ENCODE measurements at regions not wholly inside any gene's neighbourhood (a gene's known extent, or its start where the extent isn't known, plus 50 kb on each side); places are given as distances from the start of the nearest gene placed in this dataset.

DNA sequence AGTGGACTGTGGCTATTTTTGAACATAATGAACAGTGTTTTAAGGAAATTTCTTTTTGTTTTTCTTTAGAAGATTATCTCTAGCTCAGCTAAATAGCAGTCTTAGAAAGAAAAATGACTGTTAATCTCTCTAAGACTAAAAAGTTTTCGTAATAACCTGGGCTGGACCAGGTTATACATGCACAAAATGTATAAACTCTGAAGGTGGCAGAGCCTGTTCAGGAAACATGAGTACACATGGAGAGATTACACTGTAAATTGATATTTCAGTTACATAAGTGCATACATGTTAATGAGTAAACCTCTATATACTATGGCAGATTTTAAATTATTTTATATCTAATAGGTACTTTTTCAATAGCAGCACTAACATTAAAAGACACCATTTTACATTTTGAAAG lies 258.2 kb upstream of the CFAP20DC start:
- Mint-ChIP-seq H3K27ac (no peak overlapping the region), H3K9me3 (ENCODE audit: low read depth) (no peaks in the 10 kb centered on the region), H3K4me3 (ENCODE audit: low read depth) (no peak overlapping the region), H3K36me3 (ENCODE audit: insufficient read depth) (no peaks in the 10 kb centered on the region), H3K4me1 (ENCODE audit: low read depth) (peaks cover 15% of the 10 kb centered on the region), H3K27me3 (no peaks in the 10 kb centered on the region)
- DNase-seq (ENCODE audit: low spot score, unreplicated experiment) = no peak
- TF ChIP-seq, protein P1, sequence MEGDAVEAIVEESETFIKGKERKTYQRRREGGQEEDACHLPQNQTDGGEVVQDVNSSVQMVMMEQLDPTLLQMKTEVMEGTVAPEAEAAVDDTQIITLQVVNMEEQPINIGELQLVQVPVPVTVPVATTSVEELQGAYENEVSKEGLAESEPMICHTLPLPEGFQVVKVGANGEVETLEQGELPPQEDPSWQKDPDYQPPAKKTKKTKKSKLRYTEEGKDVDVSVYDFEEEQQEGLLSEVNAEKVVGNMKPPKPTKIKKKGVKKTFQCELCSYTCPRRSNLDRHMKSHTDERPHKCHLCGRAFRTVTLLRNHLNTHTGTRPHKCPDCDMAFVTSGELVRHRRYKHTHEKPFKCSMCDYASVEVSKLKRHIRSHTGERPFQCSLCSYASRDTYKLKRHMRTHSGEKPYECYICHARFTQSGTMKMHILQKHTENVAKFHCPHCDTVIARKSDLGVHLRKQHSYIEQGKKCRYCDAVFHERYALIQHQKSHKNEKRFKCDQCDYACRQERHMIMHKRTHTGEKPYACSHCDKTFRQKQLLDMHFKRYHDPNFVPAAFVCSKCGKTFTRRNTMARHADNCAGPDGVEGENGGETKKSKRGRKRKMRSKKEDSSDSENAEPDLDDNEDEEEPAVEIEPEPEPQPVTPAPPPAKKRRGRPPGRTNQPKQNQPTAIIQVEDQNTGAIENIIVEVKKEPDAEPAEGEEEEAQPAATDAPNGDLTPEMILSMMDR (IDR thresholded peaks at IDR 0.05; ENCODE audit: unreplicated experiment) = no peak

DNA sequence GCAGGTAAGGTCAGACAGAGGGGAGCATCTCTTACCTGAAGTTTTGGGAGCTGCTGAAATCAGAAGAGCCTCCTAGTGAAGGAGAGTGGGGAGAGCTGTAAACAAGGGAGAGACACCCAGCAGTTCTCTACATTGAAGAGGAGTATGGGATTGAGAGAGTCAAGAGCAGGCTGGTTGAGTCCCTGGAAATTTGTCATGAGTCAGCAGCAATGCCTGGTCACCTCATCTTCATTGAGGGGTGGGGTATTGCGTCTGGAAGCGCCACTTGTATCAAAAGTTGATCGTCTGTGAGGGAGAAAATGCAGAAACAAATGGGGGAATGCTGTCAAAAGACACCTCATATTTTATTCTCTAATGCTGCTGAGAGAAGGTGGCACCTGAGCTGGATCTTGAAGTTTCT lies 256.6 kb upstream of the CFAP20DC start:
- no peak for DNase-seq (ENCODE audit: low spot score, unreplicated experiment)
- Mint-ChIP-seq H3K27me3 (no peaks in the 10 kb centered on the region), H3K4me1 (ENCODE audit: low read depth) (peaks cover 20% of the 10 kb centered on the region), H3K4me3 (ENCODE audit: low read depth) (no peak overlapping the region), H3K27ac (peak overlapping the region; percentile 50), H3K9me3 (ENCODE audit: low read depth) (no peaks in the 10 kb centered on the region), H3K36me3 (ENCODE audit: insufficient read depth) (no peaks in the 10 kb centered on the region)
- TF ChIP-seq, protein P1 (IDR thresholded peaks at IDR 0.05; ENCODE audit: unreplicated experiment) = no peak

DNA sequence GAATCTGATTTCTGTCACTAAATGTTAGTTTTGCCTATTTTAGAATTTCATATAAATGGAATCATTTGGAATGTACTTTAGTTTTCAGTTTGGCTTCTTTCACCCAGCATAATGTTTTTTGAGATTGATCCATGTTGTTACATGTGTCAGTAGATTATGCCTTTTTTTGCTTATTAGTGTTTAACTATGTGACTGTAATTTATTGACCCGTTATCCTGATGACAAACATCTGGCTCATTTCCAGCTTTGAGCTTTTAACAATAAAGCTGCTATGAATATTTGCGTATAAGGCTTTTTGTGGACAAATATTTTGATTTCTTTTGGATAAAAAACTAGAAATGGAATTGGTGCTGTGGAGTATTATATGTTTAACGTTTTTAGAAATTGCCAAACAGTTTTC lies 254.5 kb upstream of the CFAP20DC start:
- H3K9me3 Mint-ChIP-seq (ENCODE audit: low read depth) = peaks cover 4% of the 10 kb centered on the region
- no peaks in the 10 kb centered on the region for H3K27me3 Mint-ChIP-seq
- TF ChIP-seq, protein P1 (IDR thresholded peaks at IDR 0.05; ENCODE audit: unreplicated experiment) = no peak
- peaks cover 23% of the 10 kb centered on the region for H3K4me1 Mint-ChIP-seq (ENCODE audit: low read depth)
- DNase-seq (ENCODE audit: low spot score, unreplicated experiment) = no peak
- H3K27ac Mint-ChIP-seq = no peak overlapping the region
- no peak overlapping the region for H3K4me3 Mint-ChIP-seq (ENCODE audit: low read depth)
- peaks cover 2% of the 10 kb centered on the region for H3K36me3 Mint-ChIP-seq (ENCODE audit: insufficient read depth)

DNA sequence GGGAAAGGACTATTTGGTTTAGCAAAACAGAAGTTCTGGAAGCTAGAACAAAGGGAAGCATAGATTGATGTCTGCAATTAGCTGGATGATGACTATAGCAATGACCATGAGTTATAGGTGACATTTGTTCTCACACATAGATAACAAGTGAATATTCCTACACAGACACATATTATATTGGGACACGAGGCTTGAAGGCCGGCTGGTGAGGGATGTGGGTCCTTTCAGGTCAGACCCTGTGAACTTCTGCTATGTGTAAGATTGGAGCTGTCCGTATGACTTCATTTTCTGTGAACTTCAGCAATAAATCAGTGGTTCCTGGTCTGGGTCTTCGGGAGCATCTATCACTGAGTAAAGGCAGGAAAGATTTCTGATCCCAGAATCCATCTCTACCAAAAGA lies 253.6 kb upstream of the CFAP20DC start:
- TF ChIP-seq, protein P1 (IDR thresholded peaks at IDR 0.05; ENCODE audit: unreplicated experiment) = no peak
- peaks cover 4% of the 10 kb centered on the region for H3K9me3 Mint-ChIP-seq (ENCODE audit: low read depth)
- no peak for DNase-seq (ENCODE audit: low spot score, unreplicated experiment)
- no peak overlapping the region for H3K4me3 Mint-ChIP-seq (ENCODE audit: low read depth)
- peaks cover 2% of the 10 kb centered on the region for H3K36me3 Mint-ChIP-seq (ENCODE audit: insufficient read depth)
- peaks cover 20% of the 10 kb centered on the region for H3K4me1 Mint-ChIP-seq (ENCODE audit: low read depth)
- H3K27me3 Mint-ChIP-seq = no peaks in the 10 kb centered on the region
- no peak overlapping the region for H3K27ac Mint-ChIP-seq

DNA sequence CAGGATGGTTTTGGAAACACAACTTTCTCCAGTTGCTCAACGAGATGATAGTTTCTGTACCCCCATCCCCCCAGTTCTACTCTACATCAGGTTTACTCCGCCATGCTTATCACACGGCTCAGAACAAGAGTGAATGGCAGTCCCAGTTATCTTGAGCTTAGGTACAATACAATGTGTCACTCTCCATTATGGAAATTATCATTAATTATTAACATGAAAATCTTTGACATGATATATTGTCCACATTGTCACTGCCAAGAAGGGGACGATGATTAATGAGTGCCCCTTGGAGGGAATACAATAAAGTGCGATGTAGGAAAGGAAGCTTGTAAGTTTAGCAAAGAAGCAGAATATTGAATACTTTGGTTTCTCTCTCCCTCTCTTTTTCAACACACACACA lies 252.6 kb upstream of the CFAP20DC start:
- Mint-ChIP-seq H3K9me3 (ENCODE audit: low read depth) (peaks cover 6% of the 10 kb centered on the region), H3K36me3 (ENCODE audit: insufficient read depth) (peaks cover 2% of the 10 kb centered on the region), H3K27ac (no peak overlapping the region), H3K4me1 (ENCODE audit: low read depth) (peaks cover 12% of the 10 kb centered on the region), H3K27me3 (no peaks in the 10 kb centered on the region), H3K4me3 (ENCODE audit: low read depth) (no peak overlapping the region)
- TF ChIP-seq, protein P1 (IDR thresholded peaks at IDR 0.05; ENCODE audit: unreplicated experiment) = no peak
- DNase-seq (ENCODE audit: low spot score, unreplicated experiment) = no peak

Measured in progenitor cell of endocrine pancreas (in vitro differentiated cells).